CD14-positive monocyte (primary cell): ENCODE measurements at regions not wholly inside any gene's neighbourhood (a gene's known extent, or its start where the extent isn't known, plus 50 kb on each side); places are given as distances from the start of the nearest gene placed in this dataset.

Experiments
- DNase-seq, 3 donors: peaks; one replicate each; pipeline ENCODE4 v3.0.0-alpha.2; 2011 to 2022
- H2AFZ ChIP-seq: 2 replicates; pipeline ENCODE4 v1.6.0; 2012; ENCODE audit warnings: mild to moderate bottlenecking, low read depth, low read length, inconsistent platforms; ENCODE audit not compliant: insufficient read depth, poor library complexity, severe bottlenecking
- H3K27ac ChIP-seq, 2 donors: 1 replicate in 1 of 2; 2 replicates in 1 of 2; pipeline ENCODE4 v1.5.1; 2012 to 2013; ENCODE audit warnings: low read length in 2 of 2, control low read depth in 1 of 2, inconsistent platforms in 1 of 2, low read depth in 1 of 2, mild to moderate bottlenecking in 1 of 2
- H3K27me3 ChIP-seq, 2 donors: one replicate each; pipeline versions ENCODE4 v1.6.0 to v1.6.1; 2011 to 2013; ENCODE audit warnings: low read length in 2 of 2; ENCODE audit not compliant: control insufficient read depth in 2 of 2, insufficient read depth in 2 of 2
- H3K36me3 ChIP-seq, 2 donors: replicated peaks in 1 of 2; 1 replicate in 1 of 2; 2 replicates in 1 of 2; pipeline versions ENCODE4 v1.5.1 to v1.6.1; 2012 to 2013; ENCODE audit warnings: low read length in 2 of 2, control low read depth in 1 of 2, inconsistent platforms in 1 of 2, mild to moderate bottlenecking in 1 of 2; ENCODE audit not compliant: insufficient read depth in 2 of 2, control insufficient read depth in 1 of 2
- H3K4me1 ChIP-seq, 2 donors: 1 replicate in 1 of 2; 2 replicates in 1 of 2; pipeline versions ENCODE4 v1.5.1 to v1.6.1; 2012 to 2013; ENCODE audit warnings: low read length in 2 of 2, control low read depth in 1 of 2, inconsistent platforms in 1 of 2, mild to moderate bottlenecking in 1 of 2, moderate library complexity in 1 of 2; ENCODE audit not compliant: insufficient read depth in 2 of 2, control insufficient read depth in 1 of 2
- H3K4me2 ChIP-seq: replicated peaks from 2 replicates; pipeline ENCODE3; 2012; ENCODE audit warnings: low read length, moderate library complexity, mild to moderate bottlenecking; ENCODE audit not compliant: poor library complexity, severe bottlenecking; ENCODE audit errors: extremely low read depth
- H3K4me3 ChIP-seq, 3 experiments: fragments of 200-600 bp in 1 of 3; sonication (generic) in 1 of 3; replicated peaks in 1 of 3; 1 replicate in 2 of 3; 2 replicates in 1 of 3; pipeline ENCODE4 v1.5.1; 2011 to 2013; ENCODE audit warnings: low read length in 3 of 3, mild to moderate bottlenecking in 3 of 3, control low read depth in 2 of 3, low read depth in 2 of 3, inconsistent platforms in 1 of 3, moderate library complexity in 1 of 3
- H3K79me2 ChIP-seq: 2 replicates; pipeline ENCODE4 v1.6.0; 2012; ENCODE audit warnings: mild to moderate bottlenecking, control low read depth, inconsistent platforms, low read length, moderate library complexity; ENCODE audit not compliant: insufficient read depth
- H3K9ac ChIP-seq: 2 replicates; pipeline ENCODE4 v1.6.0; 2017; ENCODE audit warnings: low read length, mild to moderate bottlenecking; ENCODE audit not compliant: insufficient read depth, poor library complexity, severe bottlenecking
- H3K9me3 ChIP-seq, 2 donors: replicated peaks in 1 of 2; 1 replicate in 1 of 2; 2 replicates in 1 of 2; pipeline versions ENCODE4 v1.5.1 to v1.6.1; 2012 to 2013; ENCODE audit warnings: low read length in 2 of 2, control low read depth in 1 of 2; ENCODE audit not compliant: control insufficient read depth in 1 of 2, insufficient read depth in 1 of 2
- H4K20me1 ChIP-seq: 2 replicates; pipeline ENCODE4 v1.6.0; 2012; ENCODE audit warnings: mild to moderate bottlenecking, low read length, control low read depth, moderate library complexity; ENCODE audit not compliant: insufficient read depth
- H3K27ac Mint-ChIP-seq, 7 donors: one replicate each; pipeline ENCODE4 v1.8.0; 2020; ENCODE audit warnings: mild to moderate bottlenecking in 7 of 7, mixed read lengths in 7 of 7, moderate library complexity in 6 of 7, inconsistent platforms in 2 of 7
- H3K27me3 Mint-ChIP-seq, 3 donors: one replicate each; pipeline ENCODE4 v1.8.0; 2021 to 2022; ENCODE audit warnings: low read depth in 3 of 3, mild to moderate bottlenecking in 3 of 3, mixed read lengths in 3 of 3, moderate library complexity in 3 of 3, inconsistent platforms in 1 of 3
- H3K36me3 Mint-ChIP-seq, 2 donors: one replicate each; pipeline ENCODE4 v1.8.0; 2020; ENCODE audit warnings: mixed read lengths in 2 of 2, inconsistent platforms in 1 of 2, mild to moderate bottlenecking in 1 of 2
- H3K4me1 Mint-ChIP-seq: one replicate; pipeline ENCODE4 v1.8.0; 2020; ENCODE audit warnings: mild to moderate bottlenecking, mixed read lengths
- H3K4me3 Mint-ChIP-seq, 2 donors: one replicate each; pipeline ENCODE4 v1.8.0; 2020; ENCODE audit warnings: mild to moderate bottlenecking in 2 of 2, mixed read lengths in 2 of 2, moderate library complexity in 1 of 2
- H3K9me3 Mint-ChIP-seq, 7 donors: one replicate each; pipeline ENCODE4 v1.8.0; 2020 to 2022; ENCODE audit warnings: mixed read lengths in 7 of 7, mild to moderate bottlenecking in 6 of 7, moderate library complexity in 6 of 7, inconsistent platforms in 2 of 7
- WGBS: methylation state at CpG from one replicate; pipeline ENCODE4 v1.1.5; 2013; ENCODE audit warnings: missing lambda C conversion rate; ENCODE audit not compliant: insufficient coverage; 5-methylcytosine and 5-hydroxymethylcytosine counted together
- intact Hi-C, 2 donors: fragments of 100-400 bp; cut with micrococcal nuclease; formaldehyde crosslinking; loops; one replicate each; pipeline versions ENCODE4 v1.15.0 to v1.15.1; 2023
- TF ChIP-seq, protein P1 (sequence below): fragments of 200-600 bp; IDR thresholded peaks from one replicate; pipeline ENCODE4 v1.8.0; 2022; ENCODE audit warnings: antibody characterized with exemption, mild to moderate bottlenecking

DNA sequence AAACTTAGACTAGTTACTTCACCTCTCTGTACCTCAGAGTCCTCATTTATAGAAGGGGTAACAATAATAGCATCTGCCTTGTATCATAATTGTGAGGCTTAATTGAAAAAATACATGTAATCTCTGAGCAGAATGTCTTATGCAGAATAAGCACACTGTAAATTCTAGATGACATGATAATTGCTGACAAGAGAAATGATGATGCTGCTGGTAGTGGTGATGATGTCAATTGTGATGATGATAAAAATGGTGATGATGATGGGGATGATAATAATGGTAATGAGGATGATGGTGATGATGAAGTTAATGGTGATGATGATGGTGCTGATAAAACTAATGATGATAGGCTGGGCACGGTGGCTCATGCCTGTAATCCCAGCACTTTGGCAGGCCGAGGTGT lies 346.1 kb upstream of the CDH4 start:
- peaks cover 0 to 24% (median 15%) of the 10 kb centered on the region in 7 donors for H3K9me3 Mint-ChIP-seq
- Histone ChIP-seq H3K4me2 (no peak overlapping the region), H3K4me1 (no peaks in the 10 kb centered on the region), H3K9me3 (peaks cover 11 to 15% of the 10 kb centered on the region in 2 donors), H3K79me2 (no peaks in the 10 kb centered on the region), H3K4me3 (no peak overlapping the region), H2AFZ (no peak overlapping the region), H3K27ac (no peak overlapping the region), H3K27me3 (no peaks in the 10 kb centered on the region), H4K20me1 (no peaks in the 10 kb centered on the region), H3K36me3 (no peaks in the 10 kb centered on the region), H3K9ac (no peak overlapping the region)
- intact Hi-C loops = no loop called here
- no peak overlapping the region for H3K4me3 Mint-ChIP-seq
- no peaks in the 10 kb centered on the region for H3K36me3 Mint-ChIP-seq
- H3K27me3 Mint-ChIP-seq = peaks cover 0 to 3% (median 0%) of the 10 kb centered on the region in 3 donors
- WGBS = no CpG with 5 or more reads among the region's 2 CpGs
- no peaks in the 10 kb centered on the region for H3K4me1 Mint-ChIP-seq
- H3K27ac Mint-ChIP-seq = no peak overlapping the region
- TF ChIP-seq, protein P1, sequence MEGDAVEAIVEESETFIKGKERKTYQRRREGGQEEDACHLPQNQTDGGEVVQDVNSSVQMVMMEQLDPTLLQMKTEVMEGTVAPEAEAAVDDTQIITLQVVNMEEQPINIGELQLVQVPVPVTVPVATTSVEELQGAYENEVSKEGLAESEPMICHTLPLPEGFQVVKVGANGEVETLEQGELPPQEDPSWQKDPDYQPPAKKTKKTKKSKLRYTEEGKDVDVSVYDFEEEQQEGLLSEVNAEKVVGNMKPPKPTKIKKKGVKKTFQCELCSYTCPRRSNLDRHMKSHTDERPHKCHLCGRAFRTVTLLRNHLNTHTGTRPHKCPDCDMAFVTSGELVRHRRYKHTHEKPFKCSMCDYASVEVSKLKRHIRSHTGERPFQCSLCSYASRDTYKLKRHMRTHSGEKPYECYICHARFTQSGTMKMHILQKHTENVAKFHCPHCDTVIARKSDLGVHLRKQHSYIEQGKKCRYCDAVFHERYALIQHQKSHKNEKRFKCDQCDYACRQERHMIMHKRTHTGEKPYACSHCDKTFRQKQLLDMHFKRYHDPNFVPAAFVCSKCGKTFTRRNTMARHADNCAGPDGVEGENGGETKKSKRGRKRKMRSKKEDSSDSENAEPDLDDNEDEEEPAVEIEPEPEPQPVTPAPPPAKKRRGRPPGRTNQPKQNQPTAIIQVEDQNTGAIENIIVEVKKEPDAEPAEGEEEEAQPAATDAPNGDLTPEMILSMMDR = no peak
- DNase-seq = no peak

DNA sequence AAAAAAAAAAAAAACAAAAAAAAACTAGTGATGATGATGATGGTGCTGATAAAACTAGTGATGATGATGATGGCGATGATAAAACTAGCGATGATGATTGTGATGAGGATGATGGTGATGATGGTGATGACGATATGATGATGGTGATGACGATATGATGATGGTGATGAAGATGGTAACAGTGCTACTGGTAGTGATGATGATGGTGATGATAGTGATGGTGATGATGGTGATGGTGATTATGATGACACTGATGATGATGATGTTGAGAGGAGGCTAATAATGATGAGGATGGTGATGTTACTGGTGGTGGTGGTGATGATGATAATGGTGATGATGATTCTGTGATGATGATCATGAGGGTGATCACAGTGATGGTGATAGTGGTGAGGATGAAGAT lies 345.5 kb upstream of the CDH4 start:
- no peaks in the 10 kb centered on the region for H3K36me3 ChIP-seq
- H3K9ac ChIP-seq = no peak overlapping the region
- intact Hi-C loops = no loop called here
- H3K4me1 Mint-ChIP-seq = no peaks in the 10 kb centered on the region
- no peak for DNase-seq
- no peaks in the 10 kb centered on the region for H4K20me1 ChIP-seq
- no peak overlapping the region for H2AFZ ChIP-seq
- peaks cover 0 to 20% (median 11%) of the 10 kb centered on the region in 7 donors for H3K9me3 Mint-ChIP-seq
- no peaks in the 10 kb centered on the region for H3K27me3 ChIP-seq
- no peak overlapping the region for H3K4me3 Mint-ChIP-seq
- H3K27me3 Mint-ChIP-seq = peaks cover 0 to 3% (median 0%) of the 10 kb centered on the region in 3 donors
- H3K4me3 ChIP-seq = no peak overlapping the region
- H3K9me3 ChIP-seq = peaks cover 10 to 15% of the 10 kb centered on the region in 2 donors
- TF ChIP-seq, protein P1 = no peak
- H3K4me2 ChIP-seq = no peak overlapping the region
- no peak overlapping the region for H3K27ac ChIP-seq
- no peaks in the 10 kb centered on the region for H3K4me1 ChIP-seq
- no peaks in the 10 kb centered on the region for H3K79me2 ChIP-seq
- no peak overlapping the region for H3K27ac Mint-ChIP-seq
- 90% methylated on average over 4 of the region's 4 CpGs for WGBS
- no peaks in the 10 kb centered on the region for H3K36me3 Mint-ChIP-seq
